Uterus (tissue), 3 donors: ENCODE measurements at regions not wholly inside any gene's neighbourhood (a gene's known extent, or its start where the extent isn't known, plus 50 kb on each side); places are given as distances from the start of the nearest gene placed in this dataset.

ENCODE experiments used
- DNase-seq, 2 donors: peaks; one replicate each; pipeline ENCODE4 v3.0.0-alpha.2; 2019 to 2020
- H3K27ac ChIP-seq, 2 donors: fragments of 200-600 bp; sonication (generic); 1 replicate in 1 of 2; 2 replicates in 1 of 2; pipeline ENCODE4 v1.5.1; 2016 to 2018
- H3K27me3 ChIP-seq, 2 donors: fragments of 200-600 bp; sonication (generic); one replicate each; pipeline ENCODE4 v1.5.1; 2018 to 2019; ENCODE audit warnings: control low read depth in 1 of 2
- H3K36me3 ChIP-seq, 2 donors: fragments of 200-600 bp; sonication (generic); one replicate each; pipeline ENCODE4 v1.5.1; 2019; ENCODE audit warnings: control low read depth in 1 of 2
- H3K4me1 ChIP-seq, 2 donors: fragments of 200-600 bp; sonication (generic); one replicate each; pipeline ENCODE4 v1.5.1; 2018 to 2019; ENCODE audit warnings: control low read depth in 1 of 2
- H3K4me3 ChIP-seq, 2 donors: fragments of 200-600 bp; sonication (generic); 1 replicate in 1 of 2; 2 replicates in 1 of 2; pipeline ENCODE4 v1.5.1; 2018 to 2019; ENCODE audit warnings: mild to moderate bottlenecking in 1 of 2
- H3K9me3 ChIP-seq, 2 donors: fragments of 200-600 bp; sonication (generic); one replicate each; pipeline ENCODE4 v1.5.1; 2019; ENCODE audit warnings: control low read depth in 1 of 2
- CTCF ChIP-seq, 4 experiments: fragments of 200-600 bp in 2 of 4; fragments of 450-650 bp in 2 of 4; sonication (generic) in 2 of 4; IDR thresholded peaks; one replicate each; pipeline ENCODE4 v1.5.1; 2016 to 2019; ENCODE audit warnings: antibody characterized with exemption in 4 of 4, mild to moderate bottlenecking in 2 of 4, moderate library complexity in 1 of 4
- POLR2A ChIP-seq, 2 donors: fragments of 450-650 bp; IDR thresholded peaks; one replicate each; pipeline ENCODE4 v1.6.1; 2016; ENCODE audit warnings: antibody characterized with exemption in 2 of 2, mild to moderate bottlenecking in 1 of 2, moderate library complexity in 1 of 2
- intact Hi-C: fragments of 100-400 bp; cut with DNase I; formaldehyde crosslinking; loops from one replicate; pipeline ENCODE4 v1.15.1; 2023; ENCODE audit warnings: low total_unique reads
- donor health status: DM: yes; HTN: yes; CAD: no.

GRCh38 chr17:13699261-13699660 lies 97.5 kb upstream of the HS3ST3A1 start:
- Histone ChIP-seq H3K27ac (no peak overlapping the region), H3K4me1 (no peaks in the 10 kb centered on the region), H3K36me3 (no peaks in the 10 kb centered on the region), H3K27me3 (no peaks in the 10 kb centered on the region), H3K4me3 (no peak overlapping the region), H3K9me3 (no peaks in the 10 kb centered on the region)
- TF ChIP-seq CTCF (IDR thresholded peaks at IDR 0.05) (no peak), POLR2A (IDR thresholded peaks at IDR 0.05) (no peak)
- DNase-seq: no peak
- intact Hi-C loops: no loop called here

DNA sequence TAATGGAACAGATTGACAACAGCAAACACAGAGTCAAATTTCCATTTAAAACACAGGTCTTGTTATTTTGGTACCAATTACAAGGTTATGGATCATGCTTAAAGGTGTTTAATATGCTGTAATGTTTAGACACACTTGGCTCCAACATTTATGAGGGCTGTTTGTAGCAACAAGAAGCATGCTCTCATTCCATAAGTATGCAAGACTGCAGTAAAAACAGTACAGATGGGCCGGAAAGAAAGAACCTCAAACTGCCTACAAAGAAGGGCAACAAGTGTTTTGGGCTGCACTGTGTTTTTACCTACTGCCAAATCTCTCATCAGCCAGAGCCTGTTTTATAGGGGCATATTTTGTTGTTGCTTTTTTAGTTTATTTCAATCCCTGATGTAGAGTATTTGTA lies 100.5 kb upstream of the HS3ST3A1 start:
- DNase-seq: no peak
- H3K36me3 ChIP-seq: no peaks in the 10 kb centered on the region
- TF ChIP-seq POLR2A (IDR thresholded peaks at IDR 0.05): no peak
- no peaks in the 10 kb centered on the region for H3K9me3 ChIP-seq
- no peak overlapping the region for H3K27ac ChIP-seq
- no peaks in the 10 kb centered on the region for H3K27me3 ChIP-seq
- intact Hi-C loops: no loop called here
- no peaks in the 10 kb centered on the region for H3K4me1 ChIP-seq
- no peak overlapping the region for H3K4me3 ChIP-seq

DNA sequence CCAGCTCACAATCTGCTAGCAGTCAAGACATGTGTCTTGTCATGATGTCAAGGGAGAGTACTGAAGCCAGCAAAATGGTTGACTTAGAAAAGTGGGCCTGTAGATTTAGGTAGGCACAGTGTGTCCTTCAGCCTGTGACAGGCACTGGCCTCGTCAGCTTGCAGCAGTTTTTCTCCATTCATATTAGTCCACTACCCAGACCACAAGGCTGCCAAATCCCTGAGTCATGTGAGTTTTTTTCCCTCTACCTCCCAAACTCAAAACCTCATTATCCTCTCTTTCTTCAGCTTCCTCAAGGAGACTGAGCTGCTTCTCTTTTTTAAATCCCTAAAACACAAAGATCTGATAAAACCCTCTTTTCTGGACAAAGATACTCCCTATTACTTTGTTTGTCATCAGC lies 102.6 kb upstream of the HS3ST3A1 start:
- no peaks in the 10 kb centered on the region for H3K9me3 ChIP-seq
- H3K27ac ChIP-seq: no peak overlapping the region
- H3K27me3 ChIP-seq: no peaks in the 10 kb centered on the region
- no peaks in the 10 kb centered on the region for H3K36me3 ChIP-seq
- TF ChIP-seq POLR2A (IDR thresholded peaks at IDR 0.05): no peak
- TF ChIP-seq CTCF (IDR thresholded peaks at IDR 0.05): no peak
- H3K4me3 ChIP-seq: no peak overlapping the region
- intact Hi-C loops: no loop called here
- no peaks in the 10 kb centered on the region for H3K4me1 ChIP-seq
- DNase-seq: no peak

- Histone ChIP-seq H3K27ac (no peak overlapping the region), H3K4me1 (no peaks in the 10 kb centered on the region), H3K9me3 (no peaks in the 10 kb centered on the region), H3K36me3 (no peaks in the 10 kb centered on the region), H3K27me3 (no peaks in the 10 kb centered on the region), H3K4me3 (no peak overlapping the region)
- no peak for DNase-seq
- TF ChIP-seq POLR2A (IDR thresholded peaks at IDR 0.05) (no peak), CTCF (IDR thresholded peaks at IDR 0.05) (no peak)
- intact Hi-C loops: no loop called here
These were observed 103.5 kb upstream of the HS3ST3A1 start for GRCh38 chr17:13705221-13705620.

DNA sequence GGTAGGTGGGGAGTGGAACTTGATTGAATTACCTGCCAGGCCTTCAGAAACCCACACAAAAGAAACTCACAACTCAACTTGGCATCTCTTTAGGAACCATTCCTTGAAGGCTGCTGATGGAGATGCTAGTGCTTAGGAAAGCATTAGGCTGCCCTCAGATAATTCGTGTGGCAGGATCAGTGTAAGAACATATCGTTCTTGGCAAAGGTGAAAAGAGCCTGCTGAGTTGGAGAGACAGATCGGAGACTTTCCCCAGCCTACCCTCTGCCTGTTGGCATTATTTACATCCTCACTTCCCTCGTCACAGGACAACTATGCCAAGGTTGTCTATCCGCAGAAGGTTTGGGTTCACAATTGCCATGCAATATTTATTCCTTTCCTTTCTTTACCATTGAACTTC lies 120.0 kb upstream of the HS3ST3A1 start:
- intact Hi-C loops: no loop called here
- H3K9me3 ChIP-seq: no peaks in the 10 kb centered on the region
- H3K4me1 ChIP-seq: no peaks in the 10 kb centered on the region
- no peak overlapping the region for H3K27ac ChIP-seq
- DNase-seq: no peak
- no peaks in the 10 kb centered on the region for H3K36me3 ChIP-seq
- H3K4me3 ChIP-seq: no peak overlapping the region
- TF ChIP-seq POLR2A (IDR thresholded peaks at IDR 0.05): no peak
- TF ChIP-seq CTCF (IDR thresholded peaks at IDR 0.05): no peak
- no peaks in the 10 kb centered on the region for H3K27me3 ChIP-seq

DNA sequence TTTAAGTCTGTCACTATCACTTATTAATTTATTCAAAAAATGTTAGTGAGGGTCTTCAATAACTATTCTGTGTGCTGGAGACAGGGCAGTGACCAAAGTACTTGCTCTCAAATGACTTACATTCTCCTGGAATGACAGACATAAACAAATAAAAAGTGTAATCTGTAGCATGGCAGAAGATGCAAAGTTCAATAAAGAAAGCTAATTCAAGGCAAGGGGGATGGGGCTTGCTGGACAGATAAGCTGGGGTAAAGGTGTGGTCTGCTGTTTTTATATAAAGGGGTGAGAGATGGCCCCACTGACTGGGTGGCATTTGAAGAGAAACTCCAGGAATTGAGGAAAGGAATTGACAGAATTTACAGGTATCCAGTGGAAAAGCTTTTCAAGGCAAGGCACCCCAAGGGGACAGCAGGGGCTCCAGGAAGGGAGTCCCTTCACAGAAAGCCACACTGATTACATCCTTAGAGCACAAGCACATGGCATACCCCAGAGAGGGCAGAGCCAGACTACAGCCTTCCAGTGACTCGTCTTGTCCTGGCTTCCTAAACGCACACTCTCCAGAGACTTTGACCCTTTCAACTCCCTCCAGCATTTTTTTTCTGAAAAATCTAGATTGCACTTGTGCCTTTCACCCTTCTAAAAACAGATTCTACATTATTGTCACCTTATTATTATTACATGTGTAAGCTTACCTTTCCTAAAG lies 123.7 kb upstream of the HS3ST3A1 start:
- H3K27me3 ChIP-seq: no peaks in the 10 kb centered on the region
- no peaks in the 10 kb centered on the region for H3K4me1 ChIP-seq
- no peaks in the 10 kb centered on the region for H3K36me3 ChIP-seq
- TF ChIP-seq CTCF (IDR thresholded peaks at IDR 0.05) (no peak), POLR2A (IDR thresholded peaks at IDR 0.05) (no peak)
- H3K27ac ChIP-seq: no peak overlapping the region
- intact Hi-C loops: no loop called here
- no peaks in the 10 kb centered on the region for H3K9me3 ChIP-seq
- no peak for DNase-seq
- H3K4me3 ChIP-seq: no peak overlapping the region
